ENCODE measurements at regions not wholly inside any gene's neighbourhood (a gene's known extent, or its start where the extent isn't known, plus 50 kb on each side); places are given as distances from the start of the nearest gene placed in this dataset.
A peak's percentile ranks its signal among the peaks of the same experiment; 100 is the strongest.

GRCh38 chr13:36493046-36493445 lies 60.8 kb downstream of the CCNA1 start:
- DNase-seq (ENCODE audit: low spot score) = no peak

DNA sequence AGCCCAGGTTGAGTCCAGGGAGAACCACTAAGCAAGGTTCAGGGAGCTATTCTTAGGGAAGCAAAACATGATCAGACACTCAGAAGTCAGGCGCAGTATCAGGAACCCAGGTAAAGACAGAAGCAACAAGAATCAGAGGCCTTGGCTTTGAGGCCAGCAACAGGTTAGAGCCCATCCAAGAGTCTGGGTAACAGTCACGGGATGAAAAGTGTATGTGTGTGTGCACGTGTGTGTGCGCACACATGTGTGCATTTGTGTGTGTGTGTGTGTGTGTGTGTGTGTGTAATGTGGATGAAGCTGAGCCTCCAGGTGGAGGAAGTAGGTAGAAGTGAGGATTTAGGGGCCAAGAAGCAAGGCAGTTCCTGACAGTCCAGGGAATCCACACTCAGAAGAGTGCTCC lies 63.1 kb downstream of the CCNA1 start:
- DNase-seq (ENCODE audit: low spot score) = no peak

DNA sequence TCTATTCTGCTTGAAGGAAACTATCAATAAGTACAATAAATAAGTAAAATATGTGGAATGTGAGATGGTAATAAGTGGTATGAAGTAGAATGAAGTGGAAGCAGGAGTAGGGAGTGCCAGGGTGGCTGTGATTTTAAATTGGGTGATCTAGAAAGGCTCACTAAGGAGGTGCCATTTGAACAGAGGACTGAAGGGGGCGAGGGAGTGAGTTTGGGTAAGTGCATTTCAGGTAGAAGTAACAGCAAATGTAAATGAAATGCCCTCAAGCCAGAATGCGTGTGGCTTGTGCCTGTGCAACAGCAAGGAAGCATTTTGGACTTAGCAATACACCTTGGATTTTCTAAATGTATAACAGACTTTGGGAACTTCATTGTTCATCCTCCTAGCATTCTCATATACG lies 77.1 kb downstream of the CCNA1 start:
- no peak for DNase-seq (ENCODE audit: low spot score)

- no peak for DNase-seq (ENCODE audit: low spot score)
Observed at GRCh38 chr13:36512771-36513170, 80.5 kb downstream of the CCNA1 start.

GRCh38 chr13:36513266-36513665 lies 81.0 kb downstream of the CCNA1 start:
- DNase-seq (ENCODE audit: low spot score) = no peak

DNA sequence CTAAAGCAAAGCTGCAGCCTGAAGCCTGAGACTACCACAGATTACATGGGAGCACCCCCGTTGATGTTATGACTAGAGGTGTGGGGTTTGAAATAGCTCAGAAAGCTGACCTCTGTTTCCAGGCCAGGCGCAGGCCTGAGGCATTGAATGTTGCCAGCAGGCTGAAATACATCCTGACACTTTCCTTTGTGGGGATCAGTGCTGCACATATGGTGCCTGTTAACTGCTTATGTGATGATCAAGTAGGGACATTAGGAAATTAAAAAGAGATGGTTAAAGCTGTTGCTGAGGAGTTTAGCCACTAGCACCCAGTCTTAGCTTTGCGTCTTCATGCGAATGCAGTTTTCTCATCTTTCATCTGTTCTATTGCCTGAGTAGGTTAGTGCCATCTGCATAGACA lies 83.2 kb downstream of the CCNA1 start:
- no peak for DNase-seq (ENCODE audit: low spot score)

GRCh38 chr13:36516225-36516624 lies 83.9 kb downstream of the CCNA1 start:
- no peak for DNase-seq (ENCODE audit: low spot score)

DNA sequence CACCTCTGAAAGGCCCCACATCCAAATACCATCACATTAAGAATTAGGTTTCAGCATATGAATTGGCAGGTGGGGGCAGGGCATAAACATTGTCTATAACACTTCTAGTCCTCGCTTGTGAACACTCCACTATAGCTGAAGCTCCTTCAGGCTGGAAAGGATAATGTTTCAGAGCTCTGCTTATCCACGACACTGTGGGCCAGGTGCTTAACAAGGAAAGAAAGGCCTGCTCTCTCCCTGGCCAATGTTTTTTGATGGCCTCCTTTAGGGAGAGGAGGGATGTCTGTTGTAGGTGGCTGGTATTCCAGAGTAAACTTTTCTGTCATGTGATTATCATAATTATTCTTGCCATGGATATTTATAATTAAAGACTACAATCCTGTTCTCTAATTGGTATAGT lies 86.4 kb downstream of the CCNA1 start:
- no peak for DNase-seq (ENCODE audit: low spot score)

- DNase-seq (ENCODE audit: low spot score) = no peak
Observed at GRCh38 chr13:36519432-36519831, 87.1 kb downstream of the CCNA1 start.

DNA sequence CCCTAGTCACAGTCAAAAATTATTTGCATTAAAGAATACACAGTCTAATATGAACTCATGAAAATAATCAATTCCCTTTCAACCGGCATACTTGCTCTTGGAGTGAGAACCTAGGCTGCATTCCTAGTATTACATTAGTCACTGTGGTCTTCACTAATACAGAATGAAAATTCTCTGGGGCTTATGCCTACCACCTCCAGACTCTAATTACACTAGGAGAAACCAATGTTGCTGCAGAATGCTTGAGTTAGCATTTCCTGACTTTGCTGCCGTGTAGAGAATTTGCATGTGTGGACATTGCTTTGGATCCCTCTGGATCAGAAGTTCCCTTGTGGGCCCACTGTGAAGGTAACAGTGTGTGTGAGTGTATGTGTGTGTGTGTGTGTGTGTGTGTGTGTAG lies 87.8 kb downstream of the CCNA1 start:
- no peak for DNase-seq (ENCODE audit: low spot score)

DNA sequence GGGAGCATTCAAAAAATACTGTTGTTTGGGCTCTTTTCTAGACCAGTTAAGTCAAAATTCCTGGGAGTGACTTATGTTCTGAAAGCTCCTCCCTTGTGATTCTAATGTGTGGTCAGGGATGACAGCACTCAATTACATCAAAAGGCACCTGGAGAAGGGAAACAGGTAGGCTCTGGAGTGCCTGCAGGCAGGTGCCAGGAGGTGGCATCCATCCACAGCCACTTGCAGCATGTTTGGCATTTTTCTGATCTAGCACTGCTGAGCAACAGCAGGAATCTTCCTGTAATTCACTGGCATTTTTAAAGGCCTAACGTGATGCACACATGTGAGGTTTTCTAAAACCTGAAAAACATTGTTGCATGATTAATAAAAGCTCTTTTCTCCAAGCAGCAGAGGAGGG lies 94.6 kb downstream of the CCNA1 start:
- no peak for DNase-seq (ENCODE audit: low spot score)

DNA sequence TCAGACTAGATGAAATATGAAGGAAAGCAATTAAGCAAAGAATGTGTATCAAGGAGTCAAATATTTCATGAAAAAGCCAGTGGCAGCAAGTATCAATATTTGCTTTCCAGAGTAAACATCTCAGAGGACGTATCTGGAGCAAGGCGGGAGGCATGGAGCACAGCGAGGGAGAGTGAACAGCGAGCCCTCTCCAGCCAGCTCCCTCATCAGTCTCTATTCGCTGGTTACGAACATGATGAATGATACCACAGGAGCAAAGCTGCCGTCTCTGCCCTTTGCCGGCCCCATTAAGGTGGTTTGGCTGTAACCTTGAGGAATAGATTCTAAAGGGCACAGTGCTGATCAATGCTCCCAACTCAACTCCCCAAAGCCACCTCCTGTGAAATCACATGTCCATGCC lies 95.8 kb downstream of the CCNA1 start:
- no peak for DNase-seq (ENCODE audit: low spot score)

DNA sequence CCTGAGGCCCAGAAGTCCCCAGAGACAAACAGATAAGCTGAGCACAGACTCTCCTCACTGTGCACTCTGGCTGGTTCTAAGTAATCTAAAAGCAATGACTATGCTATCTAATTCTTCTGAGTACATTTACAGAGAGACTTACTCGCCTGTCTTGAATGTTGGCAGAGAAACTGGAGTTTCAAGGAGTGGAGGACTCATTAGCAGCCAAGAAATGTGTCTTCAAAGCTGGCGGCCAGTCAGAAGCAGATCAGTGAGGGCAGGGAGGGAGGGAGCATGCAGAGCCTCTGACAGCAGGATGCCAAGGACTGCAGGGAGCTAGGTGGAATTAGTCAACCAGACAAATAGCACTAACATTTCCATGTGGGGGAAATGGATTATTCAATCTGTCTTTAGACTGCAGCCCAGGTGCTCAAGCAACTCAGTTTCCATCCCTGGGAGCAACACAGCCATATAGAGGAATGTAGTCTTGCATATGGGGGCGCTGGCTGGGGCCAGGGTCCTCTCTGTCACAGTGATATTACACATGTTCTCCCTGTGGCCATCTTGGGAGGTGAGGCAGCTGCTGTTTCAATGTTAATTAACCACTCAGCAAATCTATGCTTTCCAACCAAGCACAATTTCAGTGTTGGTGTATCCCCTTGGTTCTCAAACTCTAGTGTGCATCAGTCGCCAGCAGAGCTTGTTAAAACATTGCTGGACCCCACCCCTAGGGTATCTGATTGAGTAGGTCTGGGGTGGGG lies 97.9 kb downstream of the CCNA1 start:
- no peak for DNase-seq (ENCODE audit: low spot score)

- no peak for DNase-seq (ENCODE audit: low spot score)
Observed at GRCh38 chr13:36530861-36531590, 98.7 kb downstream of the CCNA1 start.

DNA sequence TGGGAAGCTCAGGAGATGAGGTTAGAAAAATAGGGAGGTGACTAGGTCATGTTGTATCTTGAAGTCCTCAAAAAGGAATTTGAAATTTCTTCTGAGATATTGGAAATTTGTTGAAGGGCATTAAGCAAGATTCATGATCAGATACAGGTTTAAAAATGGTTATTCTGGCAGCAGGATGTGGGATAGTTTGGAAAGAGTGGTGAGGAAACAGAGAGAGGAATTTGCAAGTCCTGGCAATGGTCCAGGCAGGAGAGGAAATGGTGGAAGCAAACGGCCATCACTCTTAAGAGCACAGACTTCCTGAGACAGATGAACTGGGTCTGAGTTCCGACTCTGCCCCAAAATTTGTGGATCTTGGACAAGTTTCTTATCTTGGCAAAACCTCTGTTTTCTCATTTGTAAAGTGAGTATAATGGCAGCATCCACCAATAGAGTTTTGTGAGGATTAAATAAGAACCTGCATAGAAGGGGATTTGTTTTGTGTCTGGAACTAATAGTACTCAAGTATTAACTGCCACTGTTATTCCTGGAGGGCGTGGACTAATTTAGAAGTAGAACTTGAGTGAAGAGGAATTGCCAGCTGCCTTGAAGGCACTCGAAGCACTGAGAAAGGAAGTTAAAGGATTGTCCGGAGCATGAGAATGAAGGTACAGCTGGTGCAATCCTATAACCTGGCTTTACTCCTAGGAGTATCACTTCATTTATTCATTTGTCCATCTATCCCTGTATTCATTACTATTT lies 99.6 kb downstream of the CCNA1 start:
- peak; percentile 4 for DNase-seq (ENCODE audit: low spot score)

DNA sequence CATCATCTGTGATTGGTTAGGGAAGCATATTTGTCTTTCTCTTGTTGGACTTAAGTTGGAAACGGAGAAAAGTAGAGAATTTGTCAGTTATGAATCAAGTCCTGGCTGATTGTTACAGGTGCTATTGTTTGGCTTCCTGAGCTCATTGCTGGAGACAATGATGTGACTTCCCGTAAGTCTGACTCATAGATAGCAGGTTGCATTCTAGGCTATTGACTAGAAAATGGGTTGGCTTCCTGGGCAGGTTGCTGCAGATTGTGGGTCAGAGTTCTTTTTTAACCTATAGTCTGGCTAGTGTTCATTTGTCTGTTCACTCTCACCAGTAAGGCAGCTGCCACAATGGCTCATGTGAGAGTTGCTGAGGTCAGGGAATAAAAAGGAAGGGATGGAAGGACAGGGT lies 101.5 kb downstream of the CCNA1 start:
- no peak for DNase-seq (ENCODE audit: low spot score)

GRCh38 chr13:36536546-36536945 lies 104.3 kb downstream of the CCNA1 start:
- DNase-seq (ENCODE audit: low spot score) = no peak

DNA sequence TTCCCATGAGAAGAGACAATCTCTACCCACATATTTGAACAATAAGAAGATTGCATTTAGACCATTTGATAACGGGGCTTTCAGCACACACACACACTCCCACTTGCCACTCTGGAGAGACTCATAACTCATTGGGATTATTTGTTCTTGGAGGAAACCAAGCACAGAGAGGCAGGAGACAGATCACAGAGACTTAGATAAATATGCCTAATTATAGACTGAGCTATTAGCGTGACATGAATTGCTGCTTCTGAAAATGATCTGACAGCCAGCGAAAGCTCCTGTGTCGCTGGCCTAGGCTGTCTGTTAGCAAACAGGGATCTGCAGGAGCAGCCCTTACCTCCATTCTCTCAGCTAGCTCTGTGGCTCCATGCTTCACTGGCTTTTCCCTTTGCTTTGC lies 111.4 kb downstream of the CCNA1 start:
- no peak for DNase-seq (ENCODE audit: low spot score)

DNA sequence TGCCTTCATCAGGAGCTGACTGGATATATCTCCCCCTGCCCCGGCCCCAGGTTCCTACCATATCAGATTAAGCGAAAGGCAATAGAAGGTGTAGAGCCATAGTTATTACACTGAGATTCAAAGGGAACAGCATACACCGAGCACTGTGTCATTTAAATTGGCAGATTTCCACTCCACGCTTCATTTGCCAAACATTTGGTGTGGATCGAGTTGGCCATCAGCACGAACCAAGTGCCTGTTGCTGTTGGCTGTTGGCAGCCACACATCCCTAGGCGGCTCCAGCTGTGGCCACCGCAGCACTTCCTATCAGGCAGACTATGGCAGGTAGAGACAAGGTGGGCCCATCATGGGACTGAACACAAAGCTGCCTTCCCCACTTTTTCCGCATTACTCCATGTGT lies 115.8 kb downstream of the CCNA1 start:
- DNase-seq (ENCODE audit: low spot score) = no peak

- no peak for DNase-seq (ENCODE audit: low spot score)
Observed at GRCh38 chr13:36549126-36549702, 116.9 kb downstream of the CCNA1 start.

DNA sequence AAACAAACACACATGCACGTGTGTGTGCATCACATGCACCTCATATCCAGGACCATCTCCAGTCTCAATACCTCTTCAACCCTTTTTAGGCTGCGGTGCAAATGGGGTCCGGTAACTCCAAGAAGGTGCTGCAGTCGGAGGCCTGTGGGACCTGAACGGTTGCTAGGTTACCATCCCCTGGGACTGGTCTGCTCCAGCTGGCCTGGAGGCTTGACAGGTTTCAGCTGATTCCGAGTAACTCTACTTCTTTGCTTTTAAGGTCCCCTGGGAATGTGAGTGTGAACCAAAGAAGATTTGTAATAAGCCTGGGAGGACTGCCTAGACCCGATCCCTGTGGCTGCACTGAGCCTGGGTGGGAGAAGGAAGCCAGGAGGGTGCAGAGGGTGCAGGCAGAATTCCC lies 117.5 kb downstream of the CCNA1 start:
- DNase-seq (ENCODE audit: low spot score) = no peak

GRCh38 chr13:36550177-36550576 lies 117.9 kb downstream of the CCNA1 start:
- no peak for DNase-seq (ENCODE audit: low spot score)

GRCh38 chr13:36551445-36551844 lies 119.2 kb downstream of the CCNA1 start:
- DNase-seq (ENCODE audit: low spot score) = no peak
